DOHH2 (cell line): ENCODE measurements at regions not wholly inside any gene's neighbourhood (a gene's known extent, or its start where the extent isn't known, plus 50 kb on each side); places are given as distances from the start of the nearest gene placed in this dataset.

ENCODE experiments used
- EZH2phosphoT487 ChIP-seq: fragments of 200-600 bp; sonication (generic); IDR thresholded peaks from 2 replicates; pipeline ENCODE4 v1.6.1; 2017; ENCODE audit warnings: borderline replicate concordance, mild to moderate bottlenecking, antibody characterized with exemption, low read length, moderate library complexity, mixed read lengths
- TF ChIP-seq, protein P1 (sequence below): fragments of 200-600 bp; sonication (generic); IDR thresholded peaks from one replicate; pipeline ENCODE4 v1.5.1; 2014; ENCODE audit warnings: antibody characterized with exemption, mild to moderate bottlenecking, low read depth, low read length; ENCODE audit not compliant: poor library complexity, severe bottlenecking

DNA sequence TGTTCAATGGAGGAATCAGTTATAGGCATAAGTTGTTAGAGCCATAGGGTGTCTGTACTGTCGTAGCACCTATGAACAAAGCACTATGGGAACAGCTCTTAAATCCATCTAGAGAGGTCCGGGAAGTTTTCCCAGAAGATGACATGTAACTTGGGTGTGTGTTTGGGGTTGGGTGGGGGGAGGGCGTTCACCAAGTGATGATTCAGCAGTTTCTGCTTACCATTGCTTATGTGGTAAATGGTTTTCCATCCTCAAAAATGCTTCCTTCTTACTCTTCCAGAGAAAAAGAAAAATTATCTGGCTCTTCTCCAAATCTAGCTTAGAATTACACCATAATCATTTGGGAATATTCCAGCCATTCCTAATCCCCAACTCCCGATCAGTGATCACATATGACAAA, 361.1 kb upstream of the ZNF521 start:
- TF ChIP-seq, protein P1, sequence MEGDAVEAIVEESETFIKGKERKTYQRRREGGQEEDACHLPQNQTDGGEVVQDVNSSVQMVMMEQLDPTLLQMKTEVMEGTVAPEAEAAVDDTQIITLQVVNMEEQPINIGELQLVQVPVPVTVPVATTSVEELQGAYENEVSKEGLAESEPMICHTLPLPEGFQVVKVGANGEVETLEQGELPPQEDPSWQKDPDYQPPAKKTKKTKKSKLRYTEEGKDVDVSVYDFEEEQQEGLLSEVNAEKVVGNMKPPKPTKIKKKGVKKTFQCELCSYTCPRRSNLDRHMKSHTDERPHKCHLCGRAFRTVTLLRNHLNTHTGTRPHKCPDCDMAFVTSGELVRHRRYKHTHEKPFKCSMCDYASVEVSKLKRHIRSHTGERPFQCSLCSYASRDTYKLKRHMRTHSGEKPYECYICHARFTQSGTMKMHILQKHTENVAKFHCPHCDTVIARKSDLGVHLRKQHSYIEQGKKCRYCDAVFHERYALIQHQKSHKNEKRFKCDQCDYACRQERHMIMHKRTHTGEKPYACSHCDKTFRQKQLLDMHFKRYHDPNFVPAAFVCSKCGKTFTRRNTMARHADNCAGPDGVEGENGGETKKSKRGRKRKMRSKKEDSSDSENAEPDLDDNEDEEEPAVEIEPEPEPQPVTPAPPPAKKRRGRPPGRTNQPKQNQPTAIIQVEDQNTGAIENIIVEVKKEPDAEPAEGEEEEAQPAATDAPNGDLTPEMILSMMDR, result no peak
- no peak for TF ChIP-seq EZH2phosphoT487
